Chondrocyte (in vitro differentiated cells): ENCODE measurements at regions not wholly inside any gene's neighbourhood (a gene's known extent, or its start where the extent isn't known, plus 50 kb on each side); places are given as distances from the start of the nearest gene placed in this dataset.

ENCODE experiments used
- DNase-seq: peaks from one replicate; pipeline ENCODE4 v3.0.0; 2021; ENCODE audit warnings: mixed read lengths, low spot score
- H3K27ac Mint-ChIP-seq: one replicate; pipeline ENCODE4 v1.8.0; 2021; ENCODE audit warnings: mild to moderate bottlenecking, moderate library complexity, mixed read lengths; ENCODE audit not compliant: unreplicated experiment
- H3K27me3 Mint-ChIP-seq: 2 replicates; pipeline ENCODE4 v1.8.0; 2021; ENCODE audit warnings: low read depth, mixed read lengths
- H3K36me3 Mint-ChIP-seq: 2 replicates; pipeline ENCODE4 v1.8.0; 2021; ENCODE audit warnings: low read depth, mixed read lengths
- H3K4me1 Mint-ChIP-seq: 2 replicates; pipeline ENCODE4 v1.8.0; 2021; ENCODE audit warnings: low read depth, mild to moderate bottlenecking, mixed read lengths
- H3K4me3 Mint-ChIP-seq: one replicate; pipeline ENCODE4 v1.8.0; 2021; ENCODE audit warnings: mild to moderate bottlenecking, moderate library complexity, mixed read lengths; ENCODE audit not compliant: unreplicated experiment
- H3K9me3 Mint-ChIP-seq: 2 replicates; pipeline ENCODE4 v1.8.0; 2021; ENCODE audit warnings: low read depth, mixed read lengths
- TF ChIP-seq, protein P1 (sequence below): fragments of 200-600 bp; sonication (generic); IDR thresholded peaks from 2 replicates; pipeline ENCODE4 v1.5.0; 2021; ENCODE audit warnings: antibody characterized with exemption, mild to moderate bottlenecking, moderate library complexity

DNA sequence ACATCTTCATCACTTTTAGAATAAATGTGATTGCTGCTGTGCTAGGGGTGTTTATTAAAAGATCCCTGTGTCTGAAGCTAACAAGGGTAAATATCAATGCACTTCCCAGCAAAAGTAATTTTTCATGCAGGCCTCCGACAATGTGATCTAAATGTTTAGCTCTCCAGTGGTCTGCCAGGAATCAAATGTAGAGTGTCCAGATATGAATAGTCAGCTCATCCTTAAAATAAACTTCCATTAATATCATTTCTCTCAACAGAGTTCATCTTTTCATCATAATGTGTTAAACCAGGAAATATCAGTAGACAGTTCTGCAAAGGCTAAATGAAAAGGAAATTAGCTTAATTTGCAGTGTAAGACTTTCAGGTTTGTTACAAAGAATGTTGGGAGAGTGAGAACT lies 102.2 kb upstream of the EGFL6 start:
- Mint-ChIP-seq H3K27me3 (no peaks in the 10 kb centered on the region), H3K9me3 (peaks cover 17% of the 10 kb centered on the region)
- no peak for DNase-seq

DNA sequence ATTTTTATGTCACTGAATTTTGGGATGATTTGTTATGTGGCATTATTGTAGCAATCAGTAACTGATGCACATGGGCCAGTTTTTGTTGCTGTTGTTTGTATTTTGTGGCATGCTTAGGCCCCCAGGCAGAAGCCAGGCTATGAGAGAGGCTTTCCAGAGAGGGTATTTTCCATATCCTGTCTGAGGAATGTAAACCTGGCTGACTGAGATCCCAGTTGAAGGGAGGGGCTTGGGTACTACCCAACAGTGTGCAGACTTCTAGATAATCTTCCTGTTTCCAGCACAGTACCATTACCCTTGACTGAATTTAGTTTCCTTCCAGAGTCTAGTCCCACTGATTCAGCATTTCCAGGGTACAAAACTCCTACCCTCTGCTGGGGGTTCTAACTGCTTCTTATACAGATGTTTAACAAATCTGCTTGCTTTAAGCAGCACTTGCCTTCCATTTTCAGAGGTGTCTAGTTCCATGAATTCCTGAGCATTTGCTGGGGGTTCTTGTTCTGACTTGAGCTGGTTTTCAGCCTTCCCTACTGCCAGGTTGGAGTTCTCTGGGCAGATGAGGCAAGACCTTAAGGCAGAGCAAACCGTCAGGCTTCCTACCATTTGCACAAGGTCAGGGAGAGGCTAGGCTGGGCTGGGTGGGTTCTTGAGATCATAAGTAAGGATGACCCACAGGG lies 104.7 kb upstream of the EGFL6 start:
- DNase-seq, result no peak
- H3K36me3 Mint-ChIP-seq, result peaks cover 2% of the 10 kb centered on the region
- H3K4me1 Mint-ChIP-seq, result peaks cover 34% of the 10 kb centered on the region
- H3K9me3 Mint-ChIP-seq, result peaks cover 10% of the 10 kb centered on the region
- TF ChIP-seq, protein P1, sequence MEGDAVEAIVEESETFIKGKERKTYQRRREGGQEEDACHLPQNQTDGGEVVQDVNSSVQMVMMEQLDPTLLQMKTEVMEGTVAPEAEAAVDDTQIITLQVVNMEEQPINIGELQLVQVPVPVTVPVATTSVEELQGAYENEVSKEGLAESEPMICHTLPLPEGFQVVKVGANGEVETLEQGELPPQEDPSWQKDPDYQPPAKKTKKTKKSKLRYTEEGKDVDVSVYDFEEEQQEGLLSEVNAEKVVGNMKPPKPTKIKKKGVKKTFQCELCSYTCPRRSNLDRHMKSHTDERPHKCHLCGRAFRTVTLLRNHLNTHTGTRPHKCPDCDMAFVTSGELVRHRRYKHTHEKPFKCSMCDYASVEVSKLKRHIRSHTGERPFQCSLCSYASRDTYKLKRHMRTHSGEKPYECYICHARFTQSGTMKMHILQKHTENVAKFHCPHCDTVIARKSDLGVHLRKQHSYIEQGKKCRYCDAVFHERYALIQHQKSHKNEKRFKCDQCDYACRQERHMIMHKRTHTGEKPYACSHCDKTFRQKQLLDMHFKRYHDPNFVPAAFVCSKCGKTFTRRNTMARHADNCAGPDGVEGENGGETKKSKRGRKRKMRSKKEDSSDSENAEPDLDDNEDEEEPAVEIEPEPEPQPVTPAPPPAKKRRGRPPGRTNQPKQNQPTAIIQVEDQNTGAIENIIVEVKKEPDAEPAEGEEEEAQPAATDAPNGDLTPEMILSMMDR, result no peak
- no peak overlapping the region for H3K4me3 Mint-ChIP-seq
- H3K27me3 Mint-ChIP-seq, result no peaks in the 10 kb centered on the region
- H3K27ac Mint-ChIP-seq, result no peak overlapping the region

More for the DNA sequence above, 102.2 kb upstream of the EGFL6 start:
- no peak overlapping the region for H3K4me3 Mint-ChIP-seq
- TF ChIP-seq, protein P1, result no peak
- H3K27ac Mint-ChIP-seq, result no peak overlapping the region
- peaks cover 2% of the 10 kb centered on the region for H3K36me3 Mint-ChIP-seq
- H3K4me1 Mint-ChIP-seq, result peaks cover 38% of the 10 kb centered on the region

DNA sequence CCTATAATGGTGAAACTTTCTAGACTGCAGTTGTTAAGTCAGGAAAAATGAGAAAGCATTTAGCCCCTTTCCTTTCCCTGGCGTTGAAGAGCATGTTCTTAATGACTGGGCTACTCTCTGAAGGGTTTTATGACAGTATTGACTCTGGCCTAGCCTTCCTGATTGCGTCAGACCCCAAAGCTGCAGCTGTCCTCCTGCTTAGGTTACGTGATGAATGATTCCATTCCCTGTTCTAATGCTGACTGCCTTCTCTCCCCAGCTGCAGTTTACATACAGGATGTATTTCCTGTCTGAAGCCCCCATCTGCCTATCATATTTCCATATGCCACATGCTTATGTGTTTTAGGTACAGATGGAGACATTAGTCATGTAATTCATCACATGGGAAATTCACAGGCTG lies 105.8 kb upstream of the EGFL6 start:
- Mint-ChIP-seq H3K27me3 (no peaks in the 10 kb centered on the region), H3K27ac (peak overlapping the region; percentile 86), H3K36me3 (peaks cover 2% of the 10 kb centered on the region), H3K4me3 (no peak overlapping the region), H3K4me1 (peaks cover 34% of the 10 kb centered on the region), H3K9me3 (peaks cover 10% of the 10 kb centered on the region)
- DNase-seq, result no peak
- TF ChIP-seq, protein P1, result no peak

DNA sequence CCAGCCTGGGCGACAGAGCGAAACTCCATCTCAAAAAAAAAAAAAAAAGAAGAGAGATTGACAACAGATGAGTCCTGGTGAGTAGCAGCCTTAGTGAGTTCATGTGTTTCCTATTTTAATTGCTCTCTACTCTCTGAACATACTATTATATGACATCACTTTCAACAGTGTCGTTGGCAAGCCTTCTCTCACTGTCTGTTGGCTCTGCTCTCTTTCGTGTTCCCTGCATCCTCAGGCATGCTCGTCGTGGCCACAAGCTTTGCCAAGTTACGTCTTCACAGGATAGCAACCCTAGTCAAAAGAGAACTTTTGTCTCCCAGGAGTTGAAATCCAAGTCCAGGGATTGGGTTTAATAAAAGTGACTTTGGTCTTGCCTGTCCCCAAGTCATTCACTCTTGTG lies 117.1 kb upstream of the EGFL6 start:
- H3K4me3 Mint-ChIP-seq, result no peak overlapping the region
- H3K9me3 Mint-ChIP-seq, result peaks cover 12% of the 10 kb centered on the region
- H3K4me1 Mint-ChIP-seq, result peaks cover 2% of the 10 kb centered on the region
- no peaks in the 10 kb centered on the region for H3K36me3 Mint-ChIP-seq
- TF ChIP-seq, protein P1, result no peak
- no peak overlapping the region for H3K27ac Mint-ChIP-seq
- H3K27me3 Mint-ChIP-seq, result no peaks in the 10 kb centered on the region
- DNase-seq, result no peak

DNA sequence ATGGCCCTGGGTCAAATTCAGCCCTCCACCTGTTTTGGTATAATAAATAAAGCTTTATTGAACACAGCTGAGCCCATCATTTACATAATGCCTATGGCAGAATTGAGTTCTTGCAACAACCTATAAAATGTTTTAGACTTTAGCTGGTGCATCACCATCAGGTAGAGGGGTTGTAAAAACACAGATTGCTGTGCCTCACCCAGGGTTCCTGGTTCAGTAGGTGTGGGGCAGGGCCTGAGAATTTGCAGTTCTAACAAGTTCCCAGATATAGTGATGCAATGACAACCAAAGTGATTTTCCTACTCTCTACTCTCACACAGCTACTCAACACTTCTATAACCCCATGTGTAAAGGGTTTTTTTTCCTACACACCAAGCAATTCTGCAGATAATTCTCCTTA lies 120.0 kb upstream of the EGFL6 start:
- Mint-ChIP-seq H3K4me1 (no peaks in the 10 kb centered on the region), H3K27ac (no peak overlapping the region), H3K27me3 (no peaks in the 10 kb centered on the region), H3K36me3 (no peaks in the 10 kb centered on the region), H3K9me3 (peaks cover 15% of the 10 kb centered on the region), H3K4me3 (no peak overlapping the region)
- DNase-seq, result no peak
- TF ChIP-seq, protein P1, result no peak
